ENCODE measurements at regions not wholly inside any gene's neighbourhood (a gene's known extent, or its start where the extent isn't known, plus 50 kb on each side); places are given as distances from the start of the nearest gene placed in this dataset.

DNA sequence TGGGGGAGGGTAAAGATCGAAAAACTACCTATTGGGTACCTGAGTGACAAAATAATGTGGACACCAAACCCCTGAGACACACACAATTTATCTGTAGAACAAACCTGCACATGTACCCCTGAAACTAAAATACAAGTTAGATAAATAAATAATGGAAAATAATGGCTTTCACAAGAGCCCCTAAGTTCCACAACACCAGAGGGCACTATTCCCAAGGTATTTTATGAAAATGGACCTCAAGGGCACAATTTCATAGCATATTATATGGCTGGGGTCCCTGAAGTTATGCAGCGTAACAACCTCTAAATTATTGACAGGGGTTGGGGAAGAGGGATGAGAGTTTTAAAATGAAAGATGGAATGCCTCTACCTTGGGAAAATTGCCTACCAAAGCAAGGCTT lies 81.3 kb upstream of the TMEM33 start:
- TF ChIP-seq, protein P1, sequence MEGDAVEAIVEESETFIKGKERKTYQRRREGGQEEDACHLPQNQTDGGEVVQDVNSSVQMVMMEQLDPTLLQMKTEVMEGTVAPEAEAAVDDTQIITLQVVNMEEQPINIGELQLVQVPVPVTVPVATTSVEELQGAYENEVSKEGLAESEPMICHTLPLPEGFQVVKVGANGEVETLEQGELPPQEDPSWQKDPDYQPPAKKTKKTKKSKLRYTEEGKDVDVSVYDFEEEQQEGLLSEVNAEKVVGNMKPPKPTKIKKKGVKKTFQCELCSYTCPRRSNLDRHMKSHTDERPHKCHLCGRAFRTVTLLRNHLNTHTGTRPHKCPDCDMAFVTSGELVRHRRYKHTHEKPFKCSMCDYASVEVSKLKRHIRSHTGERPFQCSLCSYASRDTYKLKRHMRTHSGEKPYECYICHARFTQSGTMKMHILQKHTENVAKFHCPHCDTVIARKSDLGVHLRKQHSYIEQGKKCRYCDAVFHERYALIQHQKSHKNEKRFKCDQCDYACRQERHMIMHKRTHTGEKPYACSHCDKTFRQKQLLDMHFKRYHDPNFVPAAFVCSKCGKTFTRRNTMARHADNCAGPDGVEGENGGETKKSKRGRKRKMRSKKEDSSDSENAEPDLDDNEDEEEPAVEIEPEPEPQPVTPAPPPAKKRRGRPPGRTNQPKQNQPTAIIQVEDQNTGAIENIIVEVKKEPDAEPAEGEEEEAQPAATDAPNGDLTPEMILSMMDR (IDR thresholded peaks at IDR 0.05): peak; percentile 29
- TF ChIP-seq ZFX (IDR thresholded peaks at IDR 0.05; ENCODE audit: borderline replicate concordance): no peak

Data from 22Rv1 (cell line).